ENCODE measurements at regions not wholly inside any gene's neighbourhood (a gene's known extent, or its start where the extent isn't known, plus 50 kb on each side); places are given as distances from the start of the nearest gene placed in this dataset.

GRCh38 chr1:187294421-187295201 lies 465.9 kb downstream of the PLA2G4A start:
- DNase-seq (ENCODE audit: low spot score), result no peak
- H3K36me3 Mint-ChIP-seq (ENCODE audit: low read depth), result no peaks in the 10 kb centered on the region
- no peak for TF ChIP-seq CTCF (IDR thresholded peaks at IDR 0.05)
- H3K27ac Mint-ChIP-seq (ENCODE audit: unreplicated experiment), result no peak overlapping the region
- peaks cover 2% of the 10 kb centered on the region for H3K27me3 Mint-ChIP-seq (ENCODE audit: low read depth)
- no peak overlapping the region for H3K4me3 Mint-ChIP-seq (ENCODE audit: unreplicated experiment)
- no peaks in the 10 kb centered on the region for H3K4me1 Mint-ChIP-seq (ENCODE audit: low read depth)
- H3K9me3 Mint-ChIP-seq (ENCODE audit: low read depth), result peaks cover 3% of the 10 kb centered on the region

GRCh38 chr1:187300081-187300480 lies 471.3 kb downstream of the PLA2G4A start:
- Mint-ChIP-seq H3K4me3 (ENCODE audit: unreplicated experiment) (no peak overlapping the region), H3K4me1 (ENCODE audit: low read depth) (no peaks in the 10 kb centered on the region), H3K27me3 (ENCODE audit: low read depth) (peaks cover 2% of the 10 kb centered on the region), H3K9me3 (ENCODE audit: low read depth) (peaks cover 7% of the 10 kb centered on the region), H3K36me3 (ENCODE audit: low read depth) (no peaks in the 10 kb centered on the region), H3K27ac (ENCODE audit: unreplicated experiment) (no peak overlapping the region)
- DNase-seq (ENCODE audit: low spot score), result no peak
- no peak for TF ChIP-seq CTCF (IDR thresholded peaks at IDR 0.05)

- no peak overlapping the region for H3K4me3 Mint-ChIP-seq (ENCODE audit: unreplicated experiment)
Measured at GRCh38 chr1:187306710-187307415, 478.1 kb downstream of the PLA2G4A start.

GRCh38 chr1:187310038-187310631 lies 481.4 kb downstream of the PLA2G4A start:
- H3K9me3 Mint-ChIP-seq (ENCODE audit: low read depth), result no peaks in the 10 kb centered on the region
- no peak overlapping the region for H3K4me3 Mint-ChIP-seq (ENCODE audit: unreplicated experiment)
- TF ChIP-seq CTCF (IDR thresholded peaks at IDR 0.05), result no peak
- H3K36me3 Mint-ChIP-seq (ENCODE audit: low read depth), result no peaks in the 10 kb centered on the region
- H3K4me1 Mint-ChIP-seq (ENCODE audit: low read depth), result peaks cover 15% of the 10 kb centered on the region
- H3K27ac Mint-ChIP-seq (ENCODE audit: unreplicated experiment), result no peak overlapping the region
- H3K27me3 Mint-ChIP-seq (ENCODE audit: low read depth), result peaks cover 4% of the 10 kb centered on the region
- no peak for DNase-seq (ENCODE audit: low spot score)

More at GRCh38 chr1:187306710-187307415, 478.1 kb downstream of the PLA2G4A start:
- Mint-ChIP-seq H3K9me3 (ENCODE audit: low read depth) (peaks cover 4% of the 10 kb centered on the region), H3K4me1 (ENCODE audit: low read depth) (peaks cover 5% of the 10 kb centered on the region), H3K27ac (ENCODE audit: unreplicated experiment) (no peak overlapping the region), H3K36me3 (ENCODE audit: low read depth) (no peaks in the 10 kb centered on the region), H3K27me3 (ENCODE audit: low read depth) (peaks cover 4% of the 10 kb centered on the region)
- DNase-seq (ENCODE audit: low spot score), result no peak
- no peak for TF ChIP-seq CTCF (IDR thresholded peaks at IDR 0.05)

GRCh38 chr1:187313115-187313514 lies 484.4 kb downstream of the PLA2G4A start:
- peaks cover 15% of the 10 kb centered on the region for H3K4me1 Mint-ChIP-seq (ENCODE audit: low read depth)
- H3K4me3 Mint-ChIP-seq (ENCODE audit: unreplicated experiment), result no peak overlapping the region
- TF ChIP-seq CTCF (IDR thresholded peaks at IDR 0.05), result no peak
- peaks cover 5% of the 10 kb centered on the region for H3K9me3 Mint-ChIP-seq (ENCODE audit: low read depth)
- peaks cover 4% of the 10 kb centered on the region for H3K27me3 Mint-ChIP-seq (ENCODE audit: low read depth)
- H3K36me3 Mint-ChIP-seq (ENCODE audit: low read depth), result no peaks in the 10 kb centered on the region
- no peak overlapping the region for H3K27ac Mint-ChIP-seq (ENCODE audit: unreplicated experiment)
- no peak for DNase-seq (ENCODE audit: low spot score)

Measured in chondrocyte (in vitro differentiated cells).